Suppressor macrophage treated with lipopolysaccharide for 4 hours (primary cell): ENCODE measurements at regions not wholly inside any gene's neighbourhood (a gene's known extent, or its start where the extent isn't known, plus 50 kb on each side); places are given as distances from the start of the nearest gene placed in this dataset.

Experiments
- DNase-seq: peaks from one replicate; pipeline ENCODE4 v3.0.0-alpha.2; 2020

GRCh38 chr12:125193376-125194152, 128.3 kb downstream of the AACS start:
- DNase-seq: no peak

GRCh38 chr12:125194163-125194773, 129.0 kb downstream of the AACS start:
- no peak for DNase-seq

- no peak for DNase-seq
Measured at GRCh38 chr12:125194987-125195386, 129.8 kb downstream of the AACS start.

- DNase-seq: no peak
Measured at GRCh38 chr12:125197326-125197725, 132.1 kb downstream of the AACS start.

GRCh38 chr12:125198652-125199051, 133.4 kb downstream of the AACS start:
- no peak for DNase-seq

GRCh38 chr12:125201090-125201489, 135.9 kb downstream of the AACS start:
- no peak for DNase-seq

GRCh38 chr12:125201940-125202339, 136.7 kb downstream of the AACS start:
- DNase-seq: no peak

- DNase-seq: peak; percentile 27
Measured at GRCh38 chr12:125202421-125202820, 137.2 kb downstream of the AACS start.

GRCh38 chr12:125203145-125203765, 138.0 kb downstream of the AACS start:
- DNase-seq: peak; percentile 9

GRCh38 chr12:125205386-125205785, 140.2 kb downstream of the AACS start:
- DNase-seq: no peak

GRCh38 chr12:125206711-125207110, 141.5 kb downstream of the AACS start:
- no peak for DNase-seq

GRCh38 chr12:125208334-125208733, 143.1 kb downstream of the AACS start:
- DNase-seq: no peak

GRCh38 chr12:125208942-125209341, 143.7 kb downstream of the AACS start:
- DNase-seq: no peak

- no peak for DNase-seq
Measured at GRCh38 chr12:125210104-125210755, 145.0 kb downstream of the AACS start.

- no peak for DNase-seq
Measured at GRCh38 chr12:125211464-125211863, 146.2 kb downstream of the AACS start.

- DNase-seq: no peak
Measured at GRCh38 chr12:125214289-125214688, 149.1 kb downstream of the AACS start.

GRCh38 chr12:125216756-125217155, 151.5 kb downstream of the AACS start:
- DNase-seq: no peak

GRCh38 chr12:125217308-125217707, 152.1 kb downstream of the AACS start:
- DNase-seq: no peak

GRCh38 chr12:125218952-125219351, 153.7 kb downstream of the AACS start:
- DNase-seq: peak; percentile 38

- peak; percentile 20 for DNase-seq
Measured at GRCh38 chr12:125220404-125221273, 155.4 kb downstream of the AACS start.

- DNase-seq: no peak
Measured at GRCh38 chr12:125221602-125222001, 156.4 kb downstream of the AACS start.

- DNase-seq: peak; percentile 77
Measured at GRCh38 chr12:125222876-125223275, 157.6 kb downstream of the AACS start.

- no peak for DNase-seq
Measured at GRCh38 chr12:125225641-125226040, 160.4 kb downstream of the AACS start.
